DMS 273 (cell line): ENCODE measurements at regions not wholly inside any gene's neighbourhood (a gene's known extent, or its start where the extent isn't known, plus 50 kb on each side); places are given as distances from the start of the nearest gene placed in this dataset.
A peak's percentile ranks its signal among the peaks of the same experiment; 100 is the strongest.

Experiments
- DNase-seq: peaks from one replicate; lab custom pipeline; 2025; ENCODE audit not compliant: unreplicated experiment; lab: John Stamatoyannopoulos, UW

DNA sequence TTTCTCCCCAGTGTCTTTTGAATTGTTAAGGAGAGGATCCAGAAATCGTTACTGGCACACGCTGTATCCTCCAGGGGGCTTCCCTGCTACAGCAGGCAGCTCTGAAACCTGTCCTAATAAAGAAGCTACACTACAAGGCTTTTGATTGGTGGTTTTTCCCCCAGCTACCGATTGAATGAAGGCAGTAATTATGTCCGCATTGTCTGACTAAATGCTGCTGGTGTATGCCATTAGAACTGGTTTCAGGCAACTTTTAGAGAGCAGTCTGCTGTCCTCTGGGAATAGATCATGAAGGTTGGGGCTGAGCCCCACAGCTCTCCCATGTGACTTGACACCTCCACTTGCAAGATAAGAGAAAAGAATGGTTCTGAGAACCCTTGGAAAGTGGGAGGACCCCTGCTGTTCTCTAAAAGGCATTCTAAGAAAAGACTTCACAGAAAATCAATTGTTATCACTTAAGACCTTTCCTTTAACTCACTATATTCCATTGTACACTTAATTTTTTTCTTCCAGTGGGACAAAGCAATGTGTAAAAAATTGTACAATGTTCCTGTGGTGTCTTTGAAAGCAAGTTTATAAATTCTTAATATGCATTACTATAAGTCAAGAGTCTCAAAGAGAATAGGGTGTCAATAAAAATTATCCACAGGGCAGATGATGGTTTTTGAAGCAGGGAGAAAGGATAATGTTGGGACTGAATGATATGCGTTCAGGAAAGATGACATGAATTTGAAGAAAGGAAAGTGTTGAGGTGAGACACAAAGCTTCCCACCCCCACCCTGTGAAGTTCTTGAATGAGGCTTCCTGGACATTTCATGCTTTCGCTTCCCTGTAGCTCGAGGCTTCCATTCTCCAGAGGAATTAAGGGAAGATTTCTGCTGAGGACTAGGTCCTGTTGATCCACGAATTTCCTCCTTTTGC is 53.0 kb upstream of the DAZL start:
- DNase-seq = peak; percentile 37

DNA sequence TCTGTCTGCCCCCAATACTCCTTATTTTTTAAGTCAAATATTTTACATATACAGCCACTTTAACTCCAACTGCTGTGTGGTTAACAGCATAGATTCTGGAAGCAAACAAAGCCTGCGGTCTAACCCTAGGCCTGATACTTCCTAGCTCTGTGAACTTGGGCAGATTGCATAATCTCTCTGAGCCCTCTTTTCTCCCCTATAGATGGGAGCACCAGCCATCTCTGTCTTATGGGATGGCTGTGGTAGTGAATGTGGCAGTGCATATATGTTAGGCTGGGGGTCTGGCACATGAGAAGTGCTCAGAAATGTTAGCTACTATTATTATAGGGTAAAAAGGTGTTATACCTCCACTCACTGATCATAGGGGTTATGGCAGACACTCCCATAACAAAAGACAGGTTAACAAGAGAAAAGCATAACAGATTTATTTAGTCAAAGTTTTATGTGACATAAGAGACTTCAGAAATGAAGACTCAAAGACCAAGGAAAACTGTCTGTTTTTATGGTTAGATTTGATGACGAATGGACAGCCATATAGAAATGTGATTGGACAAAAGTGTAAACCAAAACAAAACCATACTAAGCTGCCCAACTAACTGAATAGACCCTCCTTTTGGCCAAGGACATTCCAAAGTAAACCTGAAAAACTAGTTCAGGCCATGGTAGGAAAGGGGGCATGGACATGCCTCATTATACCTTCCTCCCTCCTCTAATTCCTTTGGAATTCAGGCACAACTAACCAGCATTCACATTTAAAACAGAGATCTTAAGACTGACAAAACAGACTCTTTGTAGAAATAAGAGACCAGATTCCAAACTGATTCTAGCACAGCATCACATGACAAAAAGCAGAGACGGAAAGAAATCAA is 53.9 kb upstream of the DAZL start:
- DNase-seq = no peak

DNA sequence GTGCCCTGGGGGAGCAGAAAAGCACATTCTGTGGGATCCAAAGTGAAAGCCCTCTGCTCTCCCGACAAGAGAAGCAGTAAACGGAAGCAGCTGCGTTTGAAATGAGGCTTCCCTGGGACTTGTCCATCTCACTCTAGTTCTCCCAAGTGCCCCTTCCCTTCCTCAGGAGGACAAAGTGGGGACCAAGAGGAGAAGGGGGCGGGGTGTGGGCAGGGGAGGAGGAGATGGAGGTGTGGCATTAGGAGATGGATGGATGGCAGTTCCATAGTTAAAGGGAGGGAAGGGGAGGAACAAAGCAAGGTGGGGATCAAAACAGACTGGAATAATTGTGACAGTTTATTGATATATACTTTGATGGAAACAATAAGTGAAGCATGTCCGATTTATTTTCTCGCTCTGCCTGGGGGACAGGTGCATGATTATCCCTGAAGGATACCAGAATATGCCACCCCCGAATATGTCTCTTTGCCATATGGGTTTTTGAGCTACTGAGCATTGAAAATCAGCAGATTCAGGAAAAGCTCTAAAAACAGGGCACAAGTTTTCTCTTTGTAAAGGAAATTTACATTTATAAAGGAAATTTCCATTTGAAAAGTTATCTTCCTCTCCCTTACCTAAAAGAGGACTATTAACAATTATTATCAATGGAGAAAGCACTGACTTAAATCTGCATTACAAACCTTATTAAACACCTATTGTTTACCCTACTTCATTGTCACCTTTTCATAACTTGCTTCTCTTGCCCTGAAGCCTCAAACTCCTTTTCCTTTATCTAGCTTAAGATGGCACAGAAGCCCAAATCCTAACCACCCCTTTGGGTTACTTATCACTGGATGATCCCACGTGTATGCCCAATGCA is 58.9 kb upstream of the DAZL start:
- DNase-seq = no peak

DNA sequence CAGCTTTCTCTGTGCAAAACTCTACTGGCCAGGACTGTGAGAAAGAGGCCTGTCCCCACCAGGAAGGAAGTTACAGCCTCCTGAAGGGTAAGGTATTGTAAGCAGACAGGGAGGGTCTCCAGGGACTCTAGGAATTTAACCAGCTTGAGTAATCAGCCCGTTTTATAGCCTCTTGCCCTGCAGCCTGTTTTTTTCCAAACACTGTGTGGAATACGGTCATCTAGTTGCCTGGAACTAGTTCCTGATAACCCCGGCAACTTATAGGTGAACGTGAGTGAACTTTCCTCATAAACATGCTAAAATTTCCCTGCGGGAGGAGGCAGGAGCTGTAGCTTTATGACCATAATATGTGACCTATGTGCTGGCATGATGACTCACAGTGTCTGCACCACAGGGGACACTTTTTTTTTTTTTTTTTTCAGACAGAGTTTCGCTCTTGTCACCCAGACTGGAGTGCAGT is 60.1 kb upstream of the DAZL start:
- peak; percentile 40 for DNase-seq

DNA sequence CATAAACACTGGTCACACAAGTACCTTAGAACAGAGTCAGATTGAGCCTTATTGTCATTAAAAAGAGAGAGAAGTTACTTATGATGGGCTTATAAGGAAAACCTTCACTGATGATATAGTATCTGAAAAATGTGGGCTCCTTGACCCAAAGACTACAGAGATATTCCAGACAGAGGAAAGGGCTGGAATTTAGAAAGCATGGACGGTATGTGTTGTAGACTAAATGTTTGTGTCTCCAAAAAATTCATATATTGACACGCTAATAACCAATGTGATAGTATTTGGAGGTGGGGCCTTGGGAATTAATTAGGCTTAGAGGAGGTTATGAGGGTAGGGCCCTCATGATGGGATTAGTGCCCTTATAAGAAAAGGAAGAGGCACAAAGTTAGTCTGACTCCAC is 61.0 kb upstream of the DAZL start:
- DNase-seq = no peak

DNA sequence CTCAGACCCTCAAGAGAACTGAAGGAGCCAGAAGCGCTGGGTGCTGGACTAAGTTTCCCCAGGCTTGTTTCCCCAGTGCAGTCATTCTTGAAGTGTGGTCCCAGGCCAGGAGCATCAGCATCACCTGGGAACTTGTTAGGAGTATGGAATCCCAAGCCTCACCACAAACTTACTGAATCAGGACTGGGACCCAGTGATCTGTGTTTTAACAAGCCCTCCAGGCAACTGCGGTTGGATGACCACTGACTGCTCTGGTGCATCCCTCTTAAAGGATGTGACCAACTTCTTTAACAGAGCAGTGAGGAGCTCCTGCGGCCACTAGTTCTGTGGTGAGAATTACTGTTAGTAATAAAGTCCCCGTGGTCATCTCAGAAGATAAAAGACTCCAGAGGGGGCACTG is 62.4 kb upstream of the DAZL start:
- DNase-seq = no peak

DNA sequence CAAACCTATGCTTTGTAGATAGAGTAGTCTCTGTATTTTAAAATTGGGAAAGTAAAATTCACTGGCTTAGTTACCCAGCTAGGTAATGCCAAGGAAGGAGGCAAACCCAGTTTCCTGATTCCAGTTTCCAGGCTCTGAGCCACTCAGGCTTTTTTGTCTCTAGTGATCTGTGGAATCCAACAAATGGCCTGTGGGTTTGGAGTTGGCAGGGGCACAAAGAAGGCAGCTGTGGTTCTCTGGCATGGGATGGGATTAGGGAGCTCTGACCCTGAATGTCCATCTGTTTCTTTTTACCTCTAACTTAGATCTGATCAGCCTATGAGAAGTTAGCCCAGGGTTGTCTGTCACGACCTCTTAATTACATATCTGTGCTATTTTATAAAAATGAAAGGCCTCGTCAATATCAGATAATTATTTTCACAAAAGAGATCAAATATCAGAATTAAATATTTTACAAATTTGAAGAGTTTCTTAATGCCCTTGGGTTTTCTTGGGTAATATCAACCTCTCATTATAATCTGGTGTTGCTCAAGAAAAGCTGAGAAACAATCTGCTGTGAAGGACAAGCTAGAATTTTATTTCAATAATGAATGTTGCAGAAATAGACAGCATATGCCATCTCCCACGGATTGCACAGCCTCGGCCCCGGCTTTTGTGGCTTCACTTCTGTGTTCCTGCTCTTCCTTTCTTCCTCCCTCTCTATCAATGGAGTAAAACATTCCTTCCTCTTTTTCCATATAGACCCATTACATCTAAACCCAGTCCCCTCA is 63.7 kb upstream of the DAZL start:
- DNase-seq = peak; percentile 53

DNA sequence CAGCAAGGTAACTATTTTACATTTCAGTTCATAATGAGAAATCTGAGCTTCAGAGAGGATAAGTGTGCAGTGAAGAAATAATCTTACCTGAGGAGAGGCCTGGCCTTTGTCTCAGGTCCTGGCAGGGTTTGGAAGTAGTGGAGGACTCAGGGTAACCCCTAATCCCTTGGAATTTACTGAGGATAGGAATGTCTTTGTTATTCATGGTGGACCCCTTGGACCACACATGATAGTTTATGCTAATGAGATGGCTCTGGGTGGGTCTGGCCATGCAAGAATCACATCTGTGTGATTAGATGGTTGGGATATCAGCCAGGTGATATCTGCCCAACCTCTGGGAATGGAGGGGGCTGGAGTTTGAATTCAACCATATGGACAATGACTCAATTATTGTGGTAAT is 65.0 kb upstream of the DAZL start:
- no peak for DNase-seq

DNA sequence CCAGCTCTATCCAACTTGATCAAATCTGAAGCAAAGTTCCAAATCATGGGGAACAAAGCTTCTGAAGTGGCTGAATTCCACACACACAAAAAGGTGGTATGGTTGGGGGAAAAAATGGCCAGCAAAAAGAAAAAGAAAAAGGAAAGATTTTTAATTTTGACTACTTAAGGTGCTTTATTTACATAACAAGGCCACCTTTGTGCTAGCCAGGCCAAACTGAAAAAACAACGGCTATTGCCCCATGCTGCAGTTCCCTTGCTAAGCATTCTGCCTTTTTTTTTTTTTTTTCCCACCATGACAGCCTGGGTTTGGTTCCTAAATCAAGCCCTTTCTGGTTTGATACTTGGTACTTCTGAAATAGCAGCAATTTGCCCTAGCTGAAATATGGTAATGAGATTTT is 66.5 kb upstream of the DAZL start:
- DNase-seq = no peak

DNA sequence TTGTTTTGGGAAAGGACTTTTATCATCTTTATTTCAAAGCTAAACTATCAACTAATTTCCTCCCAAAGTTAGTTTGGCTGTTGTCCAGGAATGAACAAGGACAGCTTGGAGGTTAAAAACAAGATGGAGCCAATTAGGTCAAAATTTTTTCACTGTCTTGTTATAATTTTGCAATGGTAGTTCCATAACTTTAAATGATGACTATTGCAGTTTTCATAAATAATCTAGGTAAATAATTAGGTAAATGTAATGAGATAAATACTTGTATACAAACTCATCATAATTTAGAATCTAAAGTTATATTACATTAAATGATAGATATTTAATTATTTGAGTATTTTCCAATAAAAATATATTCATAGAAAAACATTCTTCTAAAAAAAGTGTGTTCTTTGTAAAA is 68.3 kb upstream of the DAZL start:
- DNase-seq = peak; percentile 6

DNA sequence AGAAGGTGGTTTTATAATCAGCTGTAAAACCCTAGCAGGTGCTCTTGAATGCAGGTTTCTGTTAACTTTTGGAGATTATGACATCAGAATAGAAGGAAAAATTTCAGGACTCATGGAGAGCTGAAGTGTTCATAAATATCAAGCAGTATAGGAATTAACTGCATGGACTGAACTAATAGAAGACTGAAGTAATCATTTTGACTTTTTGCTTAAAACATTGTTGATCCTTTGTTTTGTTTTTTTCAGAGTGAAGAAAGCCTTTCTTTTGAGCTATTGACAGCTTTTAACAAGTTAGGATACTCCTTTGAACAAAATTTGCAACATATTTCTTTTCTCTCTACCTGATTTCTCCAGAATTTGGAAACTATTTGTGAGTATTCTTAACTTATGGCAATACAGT is 70.6 kb upstream of the DAZL start:
- DNase-seq = no peak

DNA sequence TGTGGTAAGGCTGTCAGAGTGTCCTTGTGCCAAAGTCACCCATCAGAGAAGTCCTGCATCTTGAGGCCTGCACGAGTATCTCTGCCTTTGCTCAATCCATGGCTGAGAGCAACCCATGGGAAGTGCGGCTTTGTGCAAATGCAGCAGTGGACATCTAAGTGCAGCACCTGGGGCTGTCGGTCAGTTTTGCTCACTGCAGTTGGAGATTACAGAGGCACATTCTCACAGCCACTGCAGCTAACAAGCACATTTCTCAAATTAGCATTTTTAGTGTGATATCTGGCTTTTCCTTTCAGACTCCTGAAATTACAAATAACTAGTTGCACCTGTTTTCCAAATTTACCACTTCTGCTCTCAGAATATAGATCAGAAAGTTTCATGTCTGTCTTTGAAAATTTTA is 81.5 kb upstream of the DAZL start:
- DNase-seq = no peak

DNA sequence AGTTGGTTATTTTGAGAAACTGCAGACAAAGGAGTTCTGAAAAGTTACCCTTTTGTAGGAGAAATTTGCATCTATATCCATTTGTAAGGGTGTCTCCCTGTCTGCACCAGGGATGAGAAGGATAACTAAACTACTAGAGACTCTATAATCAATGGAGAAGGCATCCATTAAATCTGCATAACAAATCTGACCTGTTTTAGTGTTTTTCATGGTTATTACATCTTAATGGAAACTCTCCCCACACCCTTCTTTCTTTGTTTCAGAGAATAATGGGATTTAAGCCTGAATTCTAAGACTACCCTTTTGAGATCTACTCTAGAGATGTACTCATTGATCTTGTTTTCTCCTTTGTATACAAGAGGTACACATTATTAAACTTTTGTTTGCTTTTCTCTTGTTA is 82.0 kb upstream of the DAZL start:
- no peak for DNase-seq

DNA sequence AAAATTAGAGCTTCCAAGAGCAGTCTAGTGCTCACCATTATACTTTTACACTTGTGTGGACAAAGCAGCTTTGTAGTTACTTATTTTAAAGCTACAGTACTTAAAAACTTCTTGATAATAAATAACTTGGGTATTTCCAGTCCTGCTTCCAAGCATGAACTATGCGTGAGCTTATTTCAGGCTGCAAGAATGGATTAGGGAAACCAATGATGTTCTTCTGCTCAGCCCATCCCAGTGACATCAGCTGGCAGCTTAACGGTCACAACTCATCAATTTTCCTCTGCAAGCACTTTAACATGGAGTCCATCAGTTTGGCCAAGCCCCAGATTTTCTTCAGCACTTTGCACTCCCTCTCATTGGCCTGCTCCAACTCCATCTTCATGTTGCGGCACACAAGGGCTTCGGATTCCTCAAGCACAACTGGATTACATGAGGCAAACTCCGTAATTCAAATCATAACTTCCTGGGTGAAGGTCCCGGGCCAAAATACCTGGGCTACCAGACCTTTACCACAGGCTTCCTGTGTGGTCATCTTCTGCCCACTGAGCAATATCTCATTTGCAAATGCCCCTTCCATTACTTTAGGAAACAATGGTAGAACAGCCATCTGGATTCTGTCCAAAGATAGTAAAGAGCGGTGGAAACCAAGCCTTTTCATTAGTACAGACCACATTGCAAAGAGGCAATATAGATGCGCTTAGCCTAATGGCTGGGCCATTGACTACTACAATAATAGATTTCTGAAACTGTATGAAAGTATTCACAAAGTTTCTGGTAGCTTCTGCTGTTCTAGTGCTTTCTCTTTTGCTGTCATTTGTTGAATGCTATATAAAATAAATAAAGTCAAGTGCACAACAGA is 87.5 kb upstream of the DAZL start:
- no peak for DNase-seq

DNA sequence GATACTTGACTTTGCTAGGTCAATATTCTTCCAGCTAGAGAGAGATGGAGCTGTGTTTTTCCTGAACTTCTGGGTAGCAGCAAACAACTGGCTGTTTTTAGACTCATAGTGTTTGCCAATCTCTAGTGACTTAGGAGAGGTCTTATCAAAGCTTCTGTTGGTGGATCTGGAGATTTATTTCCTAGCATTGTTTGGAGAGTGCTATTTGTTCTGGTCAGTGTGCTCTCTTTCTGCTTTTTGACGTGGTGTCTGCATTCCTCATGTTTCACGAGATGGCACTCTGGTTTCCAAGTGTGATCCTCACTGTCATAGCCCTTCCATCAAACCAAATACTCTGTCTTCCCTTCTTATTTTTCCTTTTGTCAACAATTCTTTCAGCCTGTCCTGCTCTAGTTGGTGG is 88.6 kb upstream of the DAZL start:
- DNase-seq = no peak

DNA sequence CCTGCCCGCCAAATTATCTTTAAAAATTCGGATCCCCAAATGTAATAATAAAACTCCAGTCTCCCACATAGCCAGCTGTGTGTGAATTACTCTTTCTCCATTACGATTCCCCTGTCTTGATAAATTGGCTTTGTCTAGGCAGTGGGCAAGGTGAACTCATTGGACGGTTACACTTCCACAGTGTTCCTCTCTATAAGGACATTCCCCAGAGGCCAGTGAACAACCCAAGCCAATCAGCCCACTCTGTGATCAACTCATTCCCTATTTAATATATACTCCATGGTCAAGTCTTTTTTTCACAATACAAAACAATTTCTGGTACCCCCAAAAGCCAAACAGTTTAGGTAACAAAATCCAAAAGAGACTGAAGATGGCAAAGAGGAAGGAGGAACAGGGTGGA is 90.5 kb upstream of the DAZL start:
- no peak for DNase-seq

DNA sequence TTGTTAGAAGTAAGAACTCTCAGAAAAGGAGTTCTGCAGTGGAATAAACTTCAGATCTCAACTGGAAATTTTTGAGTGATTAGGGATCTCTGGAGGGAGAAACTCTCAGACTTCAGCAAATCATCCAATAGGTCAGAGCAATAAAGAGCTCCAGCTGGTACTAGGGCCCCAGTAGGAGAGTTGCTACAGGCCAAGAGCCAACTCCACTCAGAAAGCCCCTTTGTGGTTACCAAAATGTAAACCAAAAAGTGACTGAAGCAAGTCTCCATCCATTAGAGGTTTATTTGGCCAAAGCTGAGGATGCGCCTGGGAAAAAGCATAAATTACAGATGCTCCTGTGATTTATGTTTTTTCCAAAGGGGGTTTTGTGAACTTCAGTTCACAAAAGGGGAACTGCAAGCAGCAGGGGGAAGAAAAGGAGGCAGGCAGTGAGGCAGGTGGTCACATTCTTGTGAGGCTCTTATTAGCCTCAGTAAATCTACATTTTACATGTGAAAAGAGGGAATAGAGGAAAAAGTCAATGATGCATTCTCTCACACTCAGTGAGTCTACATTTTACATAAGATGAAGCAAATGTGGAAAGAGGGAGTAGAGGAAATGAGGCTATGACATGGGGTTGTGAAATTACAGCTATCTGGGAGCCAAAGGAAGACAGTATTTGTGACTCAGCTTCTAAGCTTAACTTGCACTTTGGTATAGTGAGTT is 92.4 kb upstream of the DAZL start:
- DNase-seq = no peak

DNA sequence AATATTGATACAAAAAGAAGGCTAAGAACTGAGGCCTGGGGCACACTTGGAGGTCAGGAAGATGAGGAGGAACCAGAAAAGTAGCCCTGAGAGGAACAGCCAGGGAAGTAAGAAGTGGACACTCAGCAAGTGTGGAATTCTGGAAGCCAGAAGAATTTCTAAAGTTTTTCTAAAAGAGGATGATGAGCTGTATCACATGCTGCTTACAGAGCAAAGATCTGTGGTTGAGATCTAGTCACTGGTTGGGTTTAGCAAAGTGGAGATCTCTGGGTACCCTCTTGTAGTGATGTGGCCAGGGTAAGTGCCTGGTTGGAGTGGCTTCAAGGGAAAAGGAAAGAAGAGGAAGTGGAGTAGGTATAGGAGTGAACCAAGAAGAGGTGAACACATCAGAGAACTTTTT is 95.4 kb upstream of the DAZL start:
- DNase-seq = no peak

DNA sequence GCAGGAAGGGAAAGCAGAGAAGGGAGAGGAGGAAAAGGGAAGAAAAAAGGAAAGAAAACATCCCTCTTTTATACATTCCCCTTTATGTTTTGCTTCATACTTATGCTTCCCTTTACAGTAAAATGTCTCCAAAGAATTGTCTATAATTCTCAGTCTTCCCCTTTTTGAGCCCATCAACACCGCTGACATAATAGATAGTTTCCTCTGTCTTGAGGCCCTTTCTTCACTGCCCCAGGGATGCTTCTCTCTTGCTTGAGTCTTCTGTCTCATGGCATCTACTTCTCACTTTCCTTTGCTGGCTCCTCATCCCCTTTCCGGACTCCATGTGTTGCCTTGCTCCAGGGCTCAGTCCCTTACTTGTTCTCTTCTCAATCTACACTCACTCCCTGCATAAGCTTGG is 99.7 kb upstream of the DAZL start:
- no peak for DNase-seq
